ENCODE measurements at regions not wholly inside any gene's neighbourhood (a gene's known extent, or its start where the extent isn't known, plus 50 kb on each side); places are given as distances from the start of the nearest gene placed in this dataset.

- H3K36me3 ChIP-seq (ENCODE audit: insufficient read depth, low read length), result no peaks in the 10 kb centered on the region
- Mint-ChIP-seq H3K27me3 (no peaks in the 10 kb centered on the region), H3K4me3 (peak overlapping the region in 3 of 7 donors; percentile 20 to 32 (median 32)), H3K36me3 (no peaks in the 10 kb centered on the region), H3K9me3 (peaks cover 0 to 2% (median 0%) of the 10 kb centered on the region in 5 donors), H3K4me1 (peaks cover 36 to 66% (median 48%) of the 10 kb centered on the region in 3 donors), H3K27ac (peak overlapping the region; percentile 50 to 98 (median 66))
- POLR2A ChIA-PET, result no interaction called here
- no peak overlapping the region for H3K27ac ChIP-seq (ENCODE audit: low read depth, low read length)
- no peaks in the 10 kb centered on the region for H3K9me3 ChIP-seq (ENCODE audit: low read length)
- DNase-seq, result no peak
- no peak overlapping the region for H3K4me3 ChIP-seq (ENCODE audit: low read length)
- peaks cover 42% of the 10 kb centered on the region for H3K4me1 ChIP-seq (ENCODE audit: insufficient read depth, low read length)
- CTCF ChIA-PET, result no interaction called here
- H3K27me3 ChIP-seq (ENCODE audit: insufficient read depth, low read length, poor library complexity, severe bottlenecking), result no peaks in the 10 kb centered on the region
Observed at GRCh38 chr9:129455151-129455995, 165.5 kb downstream of the C9orf50 start.

- DNase-seq, result no peak
- H3K9me3 Mint-ChIP-seq, result peaks cover 0 to 2% (median 0%) of the 10 kb centered on the region in 5 donors
- Histone ChIP-seq H3K27ac (ENCODE audit: low read depth, low read length) (no peak overlapping the region), H3K9me3 (ENCODE audit: low read length) (no peaks in the 10 kb centered on the region), H3K4me3 (ENCODE audit: low read length) (no peak overlapping the region), H3K4me1 (ENCODE audit: insufficient read depth, low read length) (peaks cover 36% of the 10 kb centered on the region), H3K36me3 (ENCODE audit: insufficient read depth, low read length) (no peaks in the 10 kb centered on the region), H3K27me3 (ENCODE audit: insufficient read depth, low read length, poor library complexity, severe bottlenecking) (no peaks in the 10 kb centered on the region)
- CTCF ChIA-PET, result no interaction called here
- peak overlapping the region in 2 of 7 donors; percentile 12 to 16 for H3K4me3 Mint-ChIP-seq
- no peaks in the 10 kb centered on the region for H3K36me3 Mint-ChIP-seq
- peaks cover 36 to 60% (median 46%) of the 10 kb centered on the region in 3 donors for H3K4me1 Mint-ChIP-seq
- POLR2A ChIA-PET, result no interaction called here
- H3K27me3 Mint-ChIP-seq, result no peaks in the 10 kb centered on the region
- peak overlapping the region in 5 of 8 donors; percentile 58 to 74 (median 68) for H3K27ac Mint-ChIP-seq
Observed at GRCh38 chr9:129454467-129455067, 166.3 kb downstream of the C9orf50 start.

- no peaks in the 10 kb centered on the region for H3K27me3 ChIP-seq (ENCODE audit: insufficient read depth, low read length, poor library complexity, severe bottlenecking)
- H3K36me3 ChIP-seq (ENCODE audit: insufficient read depth, low read length), result no peaks in the 10 kb centered on the region
- Mint-ChIP-seq H3K27me3 (no peaks in the 10 kb centered on the region), H3K36me3 (no peaks in the 10 kb centered on the region), H3K4me1 (peaks cover 33 to 52% (median 41%) of the 10 kb centered on the region in 3 donors), H3K27ac (peak overlapping the region in 1 of 8 donors; percentile 43), H3K9me3 (peaks cover 0 to 2% (median 0%) of the 10 kb centered on the region in 5 donors), H3K4me3 (no peak overlapping the region)
- peaks cover 28% of the 10 kb centered on the region for H3K4me1 ChIP-seq (ENCODE audit: insufficient read depth, low read length)
- ChIA-PET POLR2A (no interaction called here), CTCF (no interaction called here)
- no peak for DNase-seq
- H3K4me3 ChIP-seq (ENCODE audit: low read length), result no peak overlapping the region
- H3K9me3 ChIP-seq (ENCODE audit: low read length), result no peaks in the 10 kb centered on the region
- no peak overlapping the region for H3K27ac ChIP-seq (ENCODE audit: low read depth, low read length)
Observed at GRCh38 chr9:129453734-129454133, 167.2 kb downstream of the C9orf50 start.

- no peaks in the 10 kb centered on the region for H3K27me3 Mint-ChIP-seq
- Histone ChIP-seq H3K36me3 (ENCODE audit: insufficient read depth, low read length) (no peaks in the 10 kb centered on the region), H3K27me3 (ENCODE audit: insufficient read depth, low read length, poor library complexity, severe bottlenecking) (no peaks in the 10 kb centered on the region), H3K9me3 (ENCODE audit: low read length) (no peaks in the 10 kb centered on the region), H3K4me1 (ENCODE audit: insufficient read depth, low read length) (peaks cover 12% of the 10 kb centered on the region), H3K27ac (ENCODE audit: low read depth, low read length) (no peak overlapping the region), H3K4me3 (ENCODE audit: low read length) (no peak overlapping the region)
- H3K27ac Mint-ChIP-seq, result peak overlapping the region in 2 of 8 donors; percentile 60 to 65
- no peak for DNase-seq
- ChIA-PET CTCF (no interaction called here), POLR2A (no interaction called here)
- peaks cover 0 to 2% (median 0%) of the 10 kb centered on the region in 5 donors for H3K9me3 Mint-ChIP-seq
- H3K4me1 Mint-ChIP-seq, result peaks cover 12 to 31% (median 21%) of the 10 kb centered on the region in 3 donors
- peaks cover 0 to 4% (median 0%) of the 10 kb centered on the region in 3 donors for H3K36me3 Mint-ChIP-seq
- no peak overlapping the region for H3K4me3 Mint-ChIP-seq
Observed at GRCh38 chr9:129451669-129452068, 169.2 kb downstream of the C9orf50 start.

- H3K27me3 ChIP-seq (ENCODE audit: insufficient read depth, low read length, poor library complexity, severe bottlenecking), result no peaks in the 10 kb centered on the region
- H3K27ac ChIP-seq (ENCODE audit: low read depth, low read length), result no peak overlapping the region
- POLR2A ChIA-PET, result no interaction called here
- H3K4me1 ChIP-seq (ENCODE audit: insufficient read depth, low read length), result peaks cover 11% of the 10 kb centered on the region
- CTCF ChIA-PET, result no interaction called here
- H3K36me3 ChIP-seq (ENCODE audit: insufficient read depth, low read length), result no peaks in the 10 kb centered on the region
- H3K4me1 Mint-ChIP-seq, result peaks cover 7 to 26% (median 17%) of the 10 kb centered on the region in 3 donors
- no peak overlapping the region for H3K4me3 ChIP-seq (ENCODE audit: low read length)
- peak overlapping the region in 1 of 8 donors; percentile 65 for H3K27ac Mint-ChIP-seq
- DNase-seq, result no peak
- no peaks in the 10 kb centered on the region for H3K9me3 ChIP-seq (ENCODE audit: low read length)
- H3K36me3 Mint-ChIP-seq, result peaks cover 0 to 4% (median 0%) of the 10 kb centered on the region in 3 donors
- peaks cover 0 to 1% of the 10 kb centered on the region in 2 donors for H3K27me3 Mint-ChIP-seq
- H3K4me3 Mint-ChIP-seq, result no peak overlapping the region
- H3K9me3 Mint-ChIP-seq, result peaks cover 0 to 2% (median 0%) of the 10 kb centered on the region in 5 donors
Observed at GRCh38 chr9:129451089-129451656, 169.7 kb downstream of the C9orf50 start.

- Histone ChIP-seq H3K4me1 (ENCODE audit: insufficient read depth, low read length) (no peaks in the 10 kb centered on the region), H3K9me3 (ENCODE audit: low read length) (no peaks in the 10 kb centered on the region), H3K4me3 (ENCODE audit: low read length) (no peak overlapping the region), H3K27me3 (ENCODE audit: insufficient read depth, low read length, poor library complexity, severe bottlenecking) (no peaks in the 10 kb centered on the region), H3K27ac (ENCODE audit: low read depth, low read length) (no peak overlapping the region), H3K36me3 (ENCODE audit: insufficient read depth, low read length) (no peaks in the 10 kb centered on the region)
- Mint-ChIP-seq H3K9me3 (no peaks in the 10 kb centered on the region), H3K36me3 (peaks cover 0 to 4% (median 0%) of the 10 kb centered on the region in 3 donors), H3K4me1 (peaks cover 0 to 14% (median 5%) of the 10 kb centered on the region in 3 donors), H3K4me3 (no peak overlapping the region), H3K27ac (peak overlapping the region in 1 of 8 donors; percentile 77), H3K27me3 (peaks cover 0 to 1% of the 10 kb centered on the region in 2 donors)
- POLR2A ChIA-PET, result no interaction called here
- no peak for DNase-seq
- CTCF ChIA-PET, result interaction anchor here (1.1 kb wide), 1 partner anchor 175 kb away, joined by 6 read pairs; no protein-coding TSS in a partner anchor
Observed at GRCh38 chr9:129449066-129449465, 171.8 kb downstream of the C9orf50 start.

GRCh38 chr9:129446828-129447550 is 173.9 kb downstream of the C9orf50 start:
- peak overlapping the region in 1 of 8 donors; percentile 10 for H3K27ac Mint-ChIP-seq
- ChIA-PET POLR2A (no interaction called here), CTCF (no interaction called here)
- H3K27me3 Mint-ChIP-seq, result peaks cover 3 to 6% of the 10 kb centered on the region in 2 donors
- peaks cover 0 to 4% (median 0%) of the 10 kb centered on the region in 3 donors for H3K36me3 Mint-ChIP-seq
- H3K36me3 ChIP-seq (ENCODE audit: insufficient read depth, low read length), result no peaks in the 10 kb centered on the region
- no peak overlapping the region for H3K4me3 Mint-ChIP-seq
- no peak overlapping the region for H3K27ac ChIP-seq (ENCODE audit: low read depth, low read length)
- no peak overlapping the region for H3K4me3 ChIP-seq (ENCODE audit: low read length)
- H3K4me1 ChIP-seq (ENCODE audit: insufficient read depth, low read length), result no peaks in the 10 kb centered on the region
- no peaks in the 10 kb centered on the region for H3K27me3 ChIP-seq (ENCODE audit: insufficient read depth, low read length, poor library complexity, severe bottlenecking)
- DNase-seq, result no peak
- H3K4me1 Mint-ChIP-seq, result peaks cover 0 to 5% (median 2%) of the 10 kb centered on the region in 3 donors
- H3K9me3 ChIP-seq (ENCODE audit: low read length), result no peaks in the 10 kb centered on the region
- no peaks in the 10 kb centered on the region for H3K9me3 Mint-ChIP-seq
